ENCODE measurements at regions not wholly inside any gene's neighbourhood (a gene's known extent, or its start where the extent isn't known, plus 50 kb on each side); places are given as distances from the start of the nearest gene placed in this dataset.
A peak's percentile ranks its signal among the peaks of the same experiment; 100 is the strongest.

- Histone ChIP-seq H3K27me3 (peaks cover 0 to 2% of the 10 kb centered on the region in 2 donors), H3K9me3 (no peaks in the 10 kb centered on the region), H3K27ac (no peak overlapping the region), H3K36me3 (no peaks in the 10 kb centered on the region), H3K4me1 (no peaks in the 10 kb centered on the region), H3K4me3 (no peak overlapping the region)
- intact Hi-C loops (cut with DNase I; ENCODE audit: low total_unique reads) = no loop called here
- no peak for TF ChIP-seq POLR2AphosphoS5 (IDR thresholded peaks at IDR 0.05)
- TF ChIP-seq CTCF (IDR thresholded peaks at IDR 0.05) = no peak
- no peak for TF ChIP-seq POLR2A (IDR thresholded peaks at IDR 0.05)
- no peak for DNase-seq (ENCODE audit: low spot score in 2 of 2)
These were observed 120.7 kb upstream of the RASEF start for GRCh38 chr9:83183621-83184020.

DNA sequence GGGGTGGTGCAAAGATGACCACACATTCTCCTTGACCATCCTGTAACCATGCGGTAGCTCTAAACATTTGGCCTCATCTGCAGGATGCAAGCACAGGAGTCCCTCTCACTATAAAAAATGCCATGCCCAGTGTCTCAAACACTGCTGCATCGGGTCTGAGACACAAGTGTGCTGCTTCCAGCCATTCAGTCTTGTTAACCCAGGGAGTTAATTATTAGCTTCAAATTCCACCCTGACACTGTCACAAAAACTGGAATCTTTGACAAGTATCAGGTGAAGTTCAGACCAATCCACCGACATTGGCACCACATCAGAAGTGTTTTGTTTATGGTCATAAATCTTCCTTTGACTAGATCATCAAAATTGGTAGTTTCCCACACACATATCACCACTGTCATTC is 119.1 kb upstream of the RASEF start:
- no peak for TF ChIP-seq POLR2A (IDR thresholded peaks at IDR 0.05)
- no peak for TF ChIP-seq CTCF (IDR thresholded peaks at IDR 0.05)
- TF ChIP-seq POLR2AphosphoS5 (IDR thresholded peaks at IDR 0.05) = no peak
- intact Hi-C loops (cut with DNase I; ENCODE audit: low total_unique reads) = no loop called here
- H3K4me3 ChIP-seq = no peak overlapping the region
- no peak overlapping the region for H3K27ac ChIP-seq
- no peaks in the 10 kb centered on the region for H3K36me3 ChIP-seq
- H3K9me3 ChIP-seq = peaks cover 0 to 7% of the 10 kb centered on the region in 2 donors
- no peak for DNase-seq (ENCODE audit: low spot score in 2 of 2)
- no peaks in the 10 kb centered on the region for H3K27me3 ChIP-seq
- H3K4me1 ChIP-seq = no peaks in the 10 kb centered on the region

DNA sequence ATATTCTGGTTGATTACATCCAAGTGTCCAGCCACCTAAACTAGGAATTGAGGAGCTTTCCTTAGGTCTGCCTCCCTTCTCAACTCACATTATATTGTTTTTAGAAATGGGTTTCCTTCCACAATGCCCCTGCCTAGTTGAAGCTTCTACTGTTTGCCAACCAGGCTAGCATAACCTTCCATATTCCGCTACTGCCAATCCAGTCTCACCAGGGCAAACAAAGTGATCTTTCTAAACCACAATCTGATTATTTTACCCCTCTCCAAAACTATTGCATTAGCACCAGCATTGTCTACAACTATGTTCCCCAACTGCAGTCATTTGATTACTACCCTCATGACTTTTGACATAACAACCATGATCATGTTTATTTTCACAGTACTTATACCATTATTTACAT is 115.8 kb upstream of the RASEF start:
- Histone ChIP-seq H3K4me3 (no peak overlapping the region), H3K27ac (no peak overlapping the region), H3K36me3 (no peaks in the 10 kb centered on the region), H3K27me3 (no peaks in the 10 kb centered on the region), H3K4me1 (no peaks in the 10 kb centered on the region), H3K9me3 (peaks cover 0 to 19% of the 10 kb centered on the region in 2 donors)
- DNase-seq (ENCODE audit: low spot score in 2 of 2) = no peak
- no peak for TF ChIP-seq CTCF (IDR thresholded peaks at IDR 0.05)
- no peak for TF ChIP-seq POLR2AphosphoS5 (IDR thresholded peaks at IDR 0.05)
- no peak for TF ChIP-seq POLR2A (IDR thresholded peaks at IDR 0.05)
- intact Hi-C loops (cut with DNase I; ENCODE audit: low total_unique reads) = no loop called here

- no peak overlapping the region for H3K4me3 ChIP-seq
- no peak for TF ChIP-seq POLR2AphosphoS5 (IDR thresholded peaks at IDR 0.05)
- TF ChIP-seq POLR2A (IDR thresholded peaks at IDR 0.05) = no peak
- DNase-seq (ENCODE audit: low spot score in 2 of 2) = no peak
- no peaks in the 10 kb centered on the region for H3K27me3 ChIP-seq
- intact Hi-C loops (cut with DNase I; ENCODE audit: low total_unique reads) = no loop called here
- peaks cover 0 to 29% of the 10 kb centered on the region in 2 donors for H3K9me3 ChIP-seq
- no peaks in the 10 kb centered on the region for H3K36me3 ChIP-seq
- no peaks in the 10 kb centered on the region for H3K4me1 ChIP-seq
- no peak overlapping the region for H3K27ac ChIP-seq
These were observed 114.8 kb upstream of the RASEF start for GRCh38 chr9:83177747-83178146.

DNA sequence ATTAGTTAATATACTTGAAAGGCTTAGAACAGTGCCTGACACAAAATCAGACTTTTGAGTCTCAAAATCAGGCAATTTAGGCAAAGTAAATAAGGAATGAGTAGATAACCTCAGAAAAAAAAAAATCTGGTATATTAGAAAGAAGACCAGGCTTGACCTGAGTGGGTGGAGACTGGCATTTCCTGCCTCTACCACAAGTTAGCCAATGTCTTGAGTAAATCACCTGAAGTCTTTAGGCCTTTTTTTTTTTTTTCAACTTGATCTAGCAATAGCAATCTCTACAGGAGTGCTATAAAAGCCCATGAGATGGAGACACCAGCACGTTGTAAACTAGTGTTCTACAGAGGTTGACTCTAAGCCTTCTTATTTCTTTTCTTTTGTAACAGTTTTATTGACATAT is 104.2 kb upstream of the RASEF start:
- peaks cover 0 to 7% of the 10 kb centered on the region in 2 donors for H3K9me3 ChIP-seq
- H3K27me3 ChIP-seq = no peaks in the 10 kb centered on the region
- DNase-seq (ENCODE audit: low spot score in 2 of 2) = no peak
- no peaks in the 10 kb centered on the region for H3K4me1 ChIP-seq
- H3K36me3 ChIP-seq = no peaks in the 10 kb centered on the region
- TF ChIP-seq POLR2A (IDR thresholded peaks at IDR 0.05) = no peak
- no peak for TF ChIP-seq POLR2AphosphoS5 (IDR thresholded peaks at IDR 0.05)
- no peak for TF ChIP-seq CTCF (IDR thresholded peaks at IDR 0.05)
- intact Hi-C loops (cut with DNase I; ENCODE audit: low total_unique reads) = no loop called here
- no peak overlapping the region for H3K4me3 ChIP-seq
- no peak overlapping the region for H3K27ac ChIP-seq

- TF ChIP-seq POLR2AphosphoS5 (IDR thresholded peaks at IDR 0.05) = no peak
- TF ChIP-seq POLR2A (IDR thresholded peaks at IDR 0.05) = no peak
- no peak for TF ChIP-seq CTCF (IDR thresholded peaks at IDR 0.05)
- peak; percentile 26 to 53 for DNase-seq (ENCODE audit: low spot score in 2 of 2)
- Histone ChIP-seq H3K4me1 (no peaks in the 10 kb centered on the region), H3K4me3 (no peak overlapping the region), H3K36me3 (no peaks in the 10 kb centered on the region), H3K27ac (peak overlapping the region in 1 of 2 donors; percentile 23), H3K9me3 (peaks cover 0 to 6% of the 10 kb centered on the region in 2 donors), H3K27me3 (no peaks in the 10 kb centered on the region)
- intact Hi-C loops (cut with DNase I; ENCODE audit: low total_unique reads) = no loop called here
These were observed 103.4 kb upstream of the RASEF start for GRCh38 chr9:83166372-83166771.
